ENCODE measurements at regions not wholly inside any gene's neighbourhood (a gene's known extent, or its start where the extent isn't known, plus 50 kb on each side); places are given as distances from the start of the nearest gene placed in this dataset.

- TF ChIP-seq POLR2A (IDR thresholded peaks at IDR 0.05) (no peak), POLR2AphosphoS5 (IDR thresholded peaks at IDR 0.05) (no peak)
- TF ChIP-seq, protein P1, sequence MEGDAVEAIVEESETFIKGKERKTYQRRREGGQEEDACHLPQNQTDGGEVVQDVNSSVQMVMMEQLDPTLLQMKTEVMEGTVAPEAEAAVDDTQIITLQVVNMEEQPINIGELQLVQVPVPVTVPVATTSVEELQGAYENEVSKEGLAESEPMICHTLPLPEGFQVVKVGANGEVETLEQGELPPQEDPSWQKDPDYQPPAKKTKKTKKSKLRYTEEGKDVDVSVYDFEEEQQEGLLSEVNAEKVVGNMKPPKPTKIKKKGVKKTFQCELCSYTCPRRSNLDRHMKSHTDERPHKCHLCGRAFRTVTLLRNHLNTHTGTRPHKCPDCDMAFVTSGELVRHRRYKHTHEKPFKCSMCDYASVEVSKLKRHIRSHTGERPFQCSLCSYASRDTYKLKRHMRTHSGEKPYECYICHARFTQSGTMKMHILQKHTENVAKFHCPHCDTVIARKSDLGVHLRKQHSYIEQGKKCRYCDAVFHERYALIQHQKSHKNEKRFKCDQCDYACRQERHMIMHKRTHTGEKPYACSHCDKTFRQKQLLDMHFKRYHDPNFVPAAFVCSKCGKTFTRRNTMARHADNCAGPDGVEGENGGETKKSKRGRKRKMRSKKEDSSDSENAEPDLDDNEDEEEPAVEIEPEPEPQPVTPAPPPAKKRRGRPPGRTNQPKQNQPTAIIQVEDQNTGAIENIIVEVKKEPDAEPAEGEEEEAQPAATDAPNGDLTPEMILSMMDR (IDR thresholded peaks at IDR 0.05), result no peak
Observed at GRCh38 chrX:14303891-14304290, 225.4 kb upstream of the GLRA2 start.
